ENCODE measurements at regions not wholly inside any gene's neighbourhood (a gene's known extent, or its start where the extent isn't known, plus 50 kb on each side); places are given as distances from the start of the nearest gene placed in this dataset.

GRCh38 chr16:11411059-11411550 lies 65.8 kb downstream of the RMI2 start:
- Histone ChIP-seq H3K9me3 (no peaks in the 10 kb centered on the region), H3K36me3 (no peaks in the 10 kb centered on the region)
- ATAC-seq (ENCODE audit: low FRiP score in 2 of 2) = peak in 1 of 2 donors; percentile 11

GRCh38 chr16:11412175-11412904 lies 67.1 kb downstream of the RMI2 start:
- Histone ChIP-seq H3K4me3 (no peak overlapping the region), H3K9me3 (no peaks in the 10 kb centered on the region), H3K36me3 (no peaks in the 10 kb centered on the region), H3K4me1 (peaks cover 0 to 4% (median 2%) of the 10 kb centered on the region in 4 donors), H3K27me3 (no peaks in the 10 kb centered on the region), H3K27ac (no peak overlapping the region)
- TF ChIP-seq EP300 (IDR thresholded peaks at IDR 0.05) = no peak
- TF ChIP-seq POLR2A (IDR thresholded peaks at IDR 0.05) = no peak
- TF ChIP-seq POLR2AphosphoS5 (IDR thresholded peaks at IDR 0.05) = no peak
- TF ChIP-seq CTCF (IDR thresholded peaks at IDR 0.05) = no peak
- no peak for DNase-seq
- WGBS, 2 donors = 87 to 95% methylated on average over 7 to 10 of the region's 10 CpGs
- no peak for ATAC-seq (ENCODE audit: low FRiP score in 2 of 2)

More at GRCh38 chr16:11411059-11411550, 65.8 kb downstream of the RMI2 start:
- Histone ChIP-seq H3K27ac (no peak overlapping the region), H3K4me1 (peaks cover 0 to 4% (median 2%) of the 10 kb centered on the region in 4 donors), H3K27me3 (no peaks in the 10 kb centered on the region), H3K4me3 (no peak overlapping the region)
- DNase-seq = no peak
- TF ChIP-seq EP300 (IDR thresholded peaks at IDR 0.05) (no peak), POLR2AphosphoS5 (IDR thresholded peaks at IDR 0.05) (no peak), CTCF (IDR thresholded peaks at IDR 0.05) (no peak), POLR2A (IDR thresholded peaks at IDR 0.05) (no peak)
- 74 to 83% methylated on average over 5 to 9 of the region's 9 CpGs for WGBS, 2 donors

GRCh38 chr16:11412965-11413887 lies 68.0 kb downstream of the RMI2 start:
- WGBS, 2 donors = 85 to 96% methylated on average over 2 to 13 of the region's 15 CpGs
- Histone ChIP-seq H3K27ac (no peak overlapping the region), H3K36me3 (no peaks in the 10 kb centered on the region), H3K4me1 (peaks cover 0 to 4% (median 2%) of the 10 kb centered on the region in 4 donors), H3K27me3 (no peaks in the 10 kb centered on the region), H3K4me3 (no peak overlapping the region), H3K9me3 (no peaks in the 10 kb centered on the region)
- DNase-seq (no peak), ATAC-seq (ENCODE audit: low FRiP score in 2 of 2) (no peak)
- TF ChIP-seq POLR2A (IDR thresholded peaks at IDR 0.05) (no peak), CTCF (IDR thresholded peaks at IDR 0.05) (no peak), POLR2AphosphoS5 (IDR thresholded peaks at IDR 0.05) (no peak), EP300 (IDR thresholded peaks at IDR 0.05) (no peak)

- Histone ChIP-seq H3K4me1 (peaks cover 0 to 4% (median 2%) of the 10 kb centered on the region in 4 donors), H3K27ac (no peak overlapping the region), H3K9me3 (no peaks in the 10 kb centered on the region), H3K36me3 (no peaks in the 10 kb centered on the region), H3K27me3 (no peaks in the 10 kb centered on the region), H3K4me3 (no peak overlapping the region)
- ATAC-seq (ENCODE audit: low FRiP score in 2 of 2) (no peak), DNase-seq (no peak)
- no peak for TF ChIP-seq POLR2A (IDR thresholded peaks at IDR 0.05)
- no peak for TF ChIP-seq POLR2AphosphoS5 (IDR thresholded peaks at IDR 0.05)
- TF ChIP-seq CTCF (IDR thresholded peaks at IDR 0.05) = no peak
- TF ChIP-seq EP300 (IDR thresholded peaks at IDR 0.05) = no peak
- 90 to 94% methylated on average over 5 to 11 of the region's 11 CpGs for whole genome bisulfite sequencing, 2 donors
These were observed 68.8 kb downstream of the RMI2 start for GRCh38 chr16:11413907-11414595.
